HCT116 (cell line): ENCODE measurements at regions not wholly inside any gene's neighbourhood (a gene's known extent, or its start where the extent isn't known, plus 50 kb on each side); places are given as distances from the start of the nearest gene placed in this dataset.

ENCODE experiments used
- EGR1 ChIP-seq: IDR thresholded peaks from 2 replicates; pipeline ENCODE4 v1.6.1; 2012; ENCODE audit warnings: low read depth
- EZH2 ChIP-seq: fragments of 200-600 bp; sonication (generic); IDR thresholded peaks from 2 replicates; pipeline ENCODE4 v1.6.1; 2017; ENCODE audit warnings: antibody characterized with exemption, mixed run types
- EZH2phosphoT487 ChIP-seq: fragments of 200-600 bp; IDR thresholded peaks from 2 replicates; pipeline ENCODE4 v1.6.1; 2018; ENCODE audit warnings: antibody characterized with exemption, borderline replicate concordance
- JUND ChIP-seq: IDR thresholded peaks from 2 replicates; pipeline ENCODE4 v1.6.1; 2012
- POLR2A ChIP-seq: IDR thresholded peaks from 2 replicates; pipeline ENCODE4 v1.7.0; 2011; ENCODE audit warnings: borderline replicate concordance; ENCODE audit not compliant: insufficient read depth, insufficient read length; ENCODE audit errors: extremely low read depth
- POLR2AphosphoS5 ChIP-seq: IDR thresholded peaks from 2 replicates; pipeline ENCODE4 v1.6.1; 2011; ENCODE audit warnings: mild to moderate bottlenecking, low read depth, low read length, moderate library complexity
- TCF7L2 ChIP-seq: IDR thresholded peaks from 2 replicates; pipeline ENCODE4 v1.7.0; 2011; ENCODE audit warnings: borderline replicate concordance, inconsistent platforms; ENCODE audit not compliant: insufficient read depth, insufficient read length; ENCODE audit errors: extremely low read depth
- YY1 ChIP-seq: IDR thresholded peaks from 2 replicates; pipeline ENCODE4 v1.6.1; 2011; ENCODE audit warnings: low read length, low read depth, moderate library complexity, mild to moderate bottlenecking; ENCODE audit not compliant: insufficient replicate concordance; ENCODE audit errors: extremely low read depth
- ZNF274 ChIP-seq: fragments of 200-500 bp; sonication (Bioruptor generic); IDR thresholded peaks from 2 replicates; pipeline ENCODE4 v1.6.1; 2014; ENCODE audit warnings: mild to moderate bottlenecking, low read depth, low read length, inconsistent platforms
- TF ChIP-seq, protein P1 (sequence below), 3 experiments: fragments of 200-600 bp in 1 of 3; sonication (generic) in 1 of 3; IDR thresholded peaks in 2 of 3; conservative IDR thresholded peaks in 1 of 3; 2 replicates each; pipeline ENCODE4 v1.5.1; 2012 to 2017; ENCODE audit warnings: low read depth in 2 of 3, low read length in 2 of 3, antibody characterized with exemption in 1 of 3, borderline replicate concordance in 1 of 3, control low read depth in 1 of 3, mild to moderate bottlenecking in 1 of 3, mixed read lengths in 1 of 3, mixed run types in 1 of 3, moderate library complexity in 1 of 3; ENCODE audit not compliant: insufficient read depth in 1 of 3
- TF ChIP-seq, protein P2 (sequence below): IDR thresholded peaks from 2 replicates; pipeline ENCODE4 v1.6.1; 2012
- TF ChIP-seq, protein P3 (sequence below): IDR thresholded peaks from 2 replicates; pipeline ENCODE4 v1.6.1; 2012; ENCODE audit warnings: low read depth

DNA sequence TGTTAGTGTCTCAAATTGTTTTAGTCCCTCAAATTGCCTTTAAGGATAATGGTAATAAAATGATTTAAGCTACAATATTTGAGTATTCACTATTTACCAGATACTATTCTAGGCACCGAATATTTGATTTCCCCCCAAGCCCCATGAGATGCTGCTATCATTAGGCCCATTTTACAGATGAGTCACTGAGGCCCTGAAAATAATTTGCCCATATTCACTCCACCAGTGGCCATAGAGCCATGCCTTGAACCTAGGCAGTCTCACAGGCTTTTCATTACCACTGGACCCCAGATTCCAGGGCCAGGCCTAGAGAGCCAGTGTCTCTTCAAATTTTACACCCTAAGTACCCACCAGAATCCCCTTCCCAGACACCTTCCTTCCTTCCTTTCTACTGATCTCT is 133.7 kb downstream of the LINC00237 start:
- TF ChIP-seq, protein P1, sequence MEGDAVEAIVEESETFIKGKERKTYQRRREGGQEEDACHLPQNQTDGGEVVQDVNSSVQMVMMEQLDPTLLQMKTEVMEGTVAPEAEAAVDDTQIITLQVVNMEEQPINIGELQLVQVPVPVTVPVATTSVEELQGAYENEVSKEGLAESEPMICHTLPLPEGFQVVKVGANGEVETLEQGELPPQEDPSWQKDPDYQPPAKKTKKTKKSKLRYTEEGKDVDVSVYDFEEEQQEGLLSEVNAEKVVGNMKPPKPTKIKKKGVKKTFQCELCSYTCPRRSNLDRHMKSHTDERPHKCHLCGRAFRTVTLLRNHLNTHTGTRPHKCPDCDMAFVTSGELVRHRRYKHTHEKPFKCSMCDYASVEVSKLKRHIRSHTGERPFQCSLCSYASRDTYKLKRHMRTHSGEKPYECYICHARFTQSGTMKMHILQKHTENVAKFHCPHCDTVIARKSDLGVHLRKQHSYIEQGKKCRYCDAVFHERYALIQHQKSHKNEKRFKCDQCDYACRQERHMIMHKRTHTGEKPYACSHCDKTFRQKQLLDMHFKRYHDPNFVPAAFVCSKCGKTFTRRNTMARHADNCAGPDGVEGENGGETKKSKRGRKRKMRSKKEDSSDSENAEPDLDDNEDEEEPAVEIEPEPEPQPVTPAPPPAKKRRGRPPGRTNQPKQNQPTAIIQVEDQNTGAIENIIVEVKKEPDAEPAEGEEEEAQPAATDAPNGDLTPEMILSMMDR (IDR thresholded peaks at IDR 0.05 in 2 of 3, conservative IDR thresholded peaks at IDR 0.05 in 1 of 3; ENCODE audit: borderline replicate concordance in 1 of 3, insufficient read depth in 1 of 3, low read depth in 2 of 3, low read length in 2 of 3): no peak
- TF ChIP-seq JUND: no peak
- TF ChIP-seq, protein P2, sequence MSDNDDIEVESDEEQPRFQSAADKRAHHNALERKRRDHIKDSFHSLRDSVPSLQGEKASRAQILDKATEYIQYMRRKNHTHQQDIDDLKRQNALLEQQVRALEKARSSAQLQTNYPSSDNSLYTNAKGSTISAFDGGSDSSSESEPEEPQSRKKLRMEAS: no peak
- TF ChIP-seq, protein P3, sequence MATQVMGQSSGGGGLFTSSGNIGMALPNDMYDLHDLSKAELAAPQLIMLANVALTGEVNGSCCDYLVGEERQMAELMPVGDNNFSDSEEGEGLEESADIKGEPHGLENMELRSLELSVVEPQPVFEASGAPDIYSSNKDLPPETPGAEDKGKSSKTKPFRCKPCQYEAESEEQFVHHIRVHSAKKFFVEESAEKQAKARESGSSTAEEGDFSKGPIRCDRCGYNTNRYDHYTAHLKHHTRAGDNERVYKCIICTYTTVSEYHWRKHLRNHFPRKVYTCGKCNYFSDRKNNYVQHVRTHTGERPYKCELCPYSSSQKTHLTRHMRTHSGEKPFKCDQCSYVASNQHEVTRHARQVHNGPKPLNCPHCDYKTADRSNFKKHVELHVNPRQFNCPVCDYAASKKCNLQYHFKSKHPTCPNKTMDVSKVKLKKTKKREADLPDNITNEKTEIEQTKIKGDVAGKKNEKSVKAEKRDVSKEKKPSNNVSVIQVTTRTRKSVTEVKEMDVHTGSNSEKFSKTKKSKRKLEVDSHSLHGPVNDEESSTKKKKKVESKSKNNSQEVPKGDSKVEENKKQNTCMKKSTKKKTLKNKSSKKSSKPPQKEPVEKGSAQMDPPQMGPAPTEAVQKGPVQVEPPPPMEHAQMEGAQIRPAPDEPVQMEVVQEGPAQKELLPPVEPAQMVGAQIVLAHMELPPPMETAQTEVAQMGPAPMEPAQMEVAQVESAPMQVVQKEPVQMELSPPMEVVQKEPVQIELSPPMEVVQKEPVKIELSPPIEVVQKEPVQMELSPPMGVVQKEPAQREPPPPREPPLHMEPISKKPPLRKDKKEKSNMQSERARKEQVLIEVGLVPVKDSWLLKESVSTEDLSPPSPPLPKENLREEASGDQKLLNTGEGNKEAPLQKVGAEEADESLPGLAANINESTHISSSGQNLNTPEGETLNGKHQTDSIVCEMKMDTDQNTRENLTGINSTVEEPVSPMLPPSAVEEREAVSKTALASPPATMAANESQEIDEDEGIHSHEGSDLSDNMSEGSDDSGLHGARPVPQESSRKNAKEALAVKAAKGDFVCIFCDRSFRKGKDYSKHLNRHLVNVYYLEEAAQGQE: no peak
- TF ChIP-seq POLR2A: no peak
- TF ChIP-seq EZH2: no peak
- no peak for TF ChIP-seq ZNF274
- no peak for TF ChIP-seq YY1
- no peak for TF ChIP-seq TCF7L2
- TF ChIP-seq EZH2phosphoT487: no peak
- no peak for TF ChIP-seq EGR1
- TF ChIP-seq POLR2AphosphoS5: no peak
